Memory B cell (primary cell): ENCODE measurements at regions not wholly inside any gene's neighbourhood (a gene's known extent, or its start where the extent isn't known, plus 50 kb on each side); places are given as distances from the start of the nearest gene placed in this dataset.

ENCODE experiments used
- ATAC-seq: fragments of 150-1000 bp; cut with Tn5 transposase; 2 replicates; pipeline ENCODE4 v1.10.0; 2021; ENCODE audit warnings: low read depth, mild to moderate bottlenecking, moderate library complexity
- DNase-seq, 2 donors: peaks; one replicate each; pipeline ENCODE4 v3.0.0; 2022; ENCODE audit warnings: low spot score in 2 of 2
- H3K27ac Mint-ChIP-seq: one replicate; pipeline ENCODE4 v1.8.0; 2022; ENCODE audit warnings: mild to moderate bottlenecking, moderate library complexity, mixed read lengths
- H3K27me3 Mint-ChIP-seq: one replicate; pipeline ENCODE4 v1.8.0; 2022; ENCODE audit warnings: mixed read lengths
- H3K36me3 Mint-ChIP-seq: one replicate; pipeline ENCODE4 v1.8.0; 2022; ENCODE audit warnings: mild to moderate bottlenecking, mixed read lengths
- H3K4me1 Mint-ChIP-seq: one replicate; pipeline ENCODE4 v1.8.0; 2022; ENCODE audit warnings: mixed read lengths
- H3K4me3 Mint-ChIP-seq: one replicate; pipeline ENCODE4 v1.8.0; 2022; ENCODE audit warnings: mild to moderate bottlenecking, moderate library complexity, mixed read lengths
- H3K9me3 Mint-ChIP-seq: one replicate; pipeline ENCODE4 v1.8.0; 2022; ENCODE audit warnings: mixed read lengths

- ATAC-seq (no peak), DNase-seq (no peak)
- Mint-ChIP-seq H3K4me1 (peaks cover 4% of the 10 kb centered on the region), H3K4me3 (no peak overlapping the region), H3K27me3 (peaks cover 14% of the 10 kb centered on the region), H3K27ac (no peak overlapping the region), H3K36me3 (no peaks in the 10 kb centered on the region), H3K9me3 (no peaks in the 10 kb centered on the region)
Measured at GRCh38 chr5:179413711-179414458, 68.6 kb upstream of the ADAMTS2 start.

DNA sequence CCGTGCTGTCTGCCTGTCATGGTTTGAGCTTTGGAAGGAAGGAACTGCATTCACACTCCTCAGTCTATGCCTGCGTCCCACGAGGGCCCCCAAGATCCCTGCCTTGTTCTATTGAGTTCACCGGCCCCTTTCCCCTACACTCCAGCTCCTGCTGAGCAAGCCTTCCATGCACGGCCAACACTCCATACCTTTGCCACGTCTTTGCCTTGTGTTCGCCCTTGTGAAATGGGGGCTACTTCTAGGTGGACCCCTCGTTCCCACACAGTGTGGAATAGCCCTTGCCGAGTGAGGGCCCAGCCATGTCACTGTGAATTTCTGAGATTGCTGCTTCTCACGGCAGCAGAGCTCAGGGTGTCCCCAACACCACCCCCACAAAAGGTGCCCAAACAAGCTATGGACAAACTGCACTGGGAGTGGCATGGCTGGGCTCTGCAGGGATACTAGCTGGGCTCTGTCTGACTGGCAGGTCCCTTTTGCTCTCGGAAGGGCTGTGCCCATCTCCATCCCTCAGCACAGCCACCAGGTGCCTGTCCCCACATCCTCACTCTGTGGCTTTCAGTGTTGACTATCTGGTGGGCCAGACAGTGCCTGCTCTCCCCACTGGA is 67.9 kb upstream of the ADAMTS2 start:
- Mint-ChIP-seq H3K4me3 (no peak overlapping the region), H3K36me3 (no peaks in the 10 kb centered on the region), H3K27ac (no peak overlapping the region), H3K4me1 (peaks cover 4% of the 10 kb centered on the region), H3K27me3 (peaks cover 16% of the 10 kb centered on the region), H3K9me3 (no peaks in the 10 kb centered on the region)
- DNase-seq (no peak), ATAC-seq (no peak)

DNA sequence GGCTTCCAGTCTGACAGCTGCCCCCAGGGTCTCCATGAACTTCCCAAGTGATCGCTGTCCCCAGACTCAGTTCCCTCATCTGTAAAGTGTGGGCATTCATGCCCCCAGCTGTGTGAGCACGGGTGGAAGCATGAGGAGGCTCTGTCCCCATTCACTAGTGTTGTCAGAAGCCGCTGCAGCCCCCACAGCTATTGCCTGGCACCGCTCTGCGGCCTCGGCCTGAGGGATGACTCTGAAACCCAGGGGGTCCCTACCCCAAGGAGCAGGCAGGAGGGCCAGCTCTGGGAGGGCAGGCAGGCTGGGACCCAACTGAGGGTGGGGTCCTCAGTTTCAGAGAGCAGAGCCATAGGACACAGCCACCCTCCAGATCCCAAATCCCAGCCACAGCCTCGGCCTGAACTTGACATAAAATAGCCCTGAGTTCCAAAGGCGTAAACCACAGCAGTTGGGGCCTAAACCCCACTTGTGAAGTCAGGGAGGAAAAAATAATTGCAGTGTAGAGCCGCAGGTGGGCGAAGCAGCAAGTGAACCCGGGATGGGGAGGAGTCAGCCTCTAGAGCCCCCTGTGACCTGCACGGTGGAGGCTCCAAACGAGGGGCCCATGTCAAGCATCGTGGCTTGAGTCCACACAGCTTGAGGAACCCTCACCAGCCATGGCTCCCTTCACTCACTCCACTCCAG is 66.0 kb upstream of the ADAMTS2 start:
- DNase-seq (no peak), ATAC-seq (no peak)
- H3K4me1 Mint-ChIP-seq, result peaks cover 4% of the 10 kb centered on the region
- H3K36me3 Mint-ChIP-seq, result no peaks in the 10 kb centered on the region
- no peak overlapping the region for H3K4me3 Mint-ChIP-seq
- H3K27me3 Mint-ChIP-seq, result peaks cover 11% of the 10 kb centered on the region
- H3K9me3 Mint-ChIP-seq, result no peaks in the 10 kb centered on the region
- H3K27ac Mint-ChIP-seq, result no peak overlapping the region

DNA sequence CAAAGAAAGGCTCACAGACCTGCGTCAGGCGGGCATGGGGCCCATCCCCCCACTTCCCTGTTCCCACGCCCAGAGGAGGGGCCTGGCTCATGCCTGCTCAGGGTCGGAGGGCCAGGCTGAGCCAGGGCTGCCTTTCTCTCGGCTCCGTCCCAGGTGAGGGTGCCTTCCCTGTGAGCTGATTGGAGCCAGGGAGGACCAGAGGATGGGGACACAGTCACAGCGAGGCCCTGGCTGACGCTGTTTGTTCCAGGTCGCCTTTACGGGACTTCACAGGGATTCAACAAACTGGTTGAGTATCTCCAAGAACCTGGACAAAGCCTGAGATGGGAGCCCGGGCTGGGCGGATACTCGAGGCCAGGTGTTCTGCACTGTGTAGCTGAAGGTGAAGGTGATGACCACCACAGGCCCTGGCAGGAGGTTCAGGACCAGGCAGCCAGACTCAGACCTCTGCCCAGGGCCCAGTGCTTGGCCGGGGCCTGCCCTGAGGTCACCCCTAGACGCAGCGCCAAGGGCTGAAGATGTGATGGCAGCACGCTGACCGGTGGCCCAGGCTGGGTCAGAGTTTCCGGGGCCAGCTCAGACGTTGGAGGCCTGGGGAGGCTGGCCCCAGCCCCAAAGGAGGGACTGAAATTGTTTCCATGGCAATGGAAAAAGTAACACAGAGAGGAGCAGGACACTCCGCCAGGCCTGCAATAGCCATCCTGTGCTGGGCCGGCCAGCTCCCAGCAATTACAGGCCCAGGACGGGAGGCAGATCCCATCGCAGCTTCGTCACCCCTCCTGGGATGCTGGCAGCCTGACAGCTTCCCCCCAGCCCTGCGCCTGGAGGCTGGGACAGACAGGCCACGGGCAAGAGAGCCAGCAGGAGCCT is 65.3 kb upstream of the ADAMTS2 start:
- Mint-ChIP-seq H3K4me1 (peaks cover 4% of the 10 kb centered on the region), H3K27me3 (peaks cover 11% of the 10 kb centered on the region), H3K27ac (no peak overlapping the region), H3K4me3 (no peak overlapping the region), H3K36me3 (no peaks in the 10 kb centered on the region), H3K9me3 (no peaks in the 10 kb centered on the region)
- ATAC-seq, result no peak
- no peak for DNase-seq

DNA sequence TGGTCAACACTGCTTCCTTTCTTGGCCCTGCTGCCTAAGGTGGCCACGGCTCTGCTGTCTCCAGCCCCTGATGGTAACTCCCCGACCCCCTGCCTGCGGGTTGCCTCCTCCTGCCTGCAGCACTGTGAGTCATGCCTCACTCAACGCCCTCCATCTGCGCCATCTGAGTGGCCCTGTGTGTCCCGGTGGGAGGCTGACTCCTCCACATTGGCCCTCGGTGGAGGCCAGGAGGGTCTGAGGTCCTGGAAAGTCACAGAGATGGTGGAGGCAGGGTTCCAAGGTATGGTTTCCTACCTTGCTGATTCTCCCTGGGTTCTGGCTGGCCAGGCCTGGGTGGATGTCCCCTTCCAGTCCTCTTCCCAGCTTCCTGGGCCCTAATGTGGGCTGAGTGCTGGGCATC is 64.5 kb upstream of the ADAMTS2 start:
- H3K27me3 Mint-ChIP-seq, result peaks cover 11% of the 10 kb centered on the region
- H3K9me3 Mint-ChIP-seq, result no peaks in the 10 kb centered on the region
- no peak overlapping the region for H3K4me3 Mint-ChIP-seq
- no peak overlapping the region for H3K27ac Mint-ChIP-seq
- no peaks in the 10 kb centered on the region for H3K36me3 Mint-ChIP-seq
- ATAC-seq (no peak), DNase-seq (no peak)
- peaks cover 4% of the 10 kb centered on the region for H3K4me1 Mint-ChIP-seq

DNA sequence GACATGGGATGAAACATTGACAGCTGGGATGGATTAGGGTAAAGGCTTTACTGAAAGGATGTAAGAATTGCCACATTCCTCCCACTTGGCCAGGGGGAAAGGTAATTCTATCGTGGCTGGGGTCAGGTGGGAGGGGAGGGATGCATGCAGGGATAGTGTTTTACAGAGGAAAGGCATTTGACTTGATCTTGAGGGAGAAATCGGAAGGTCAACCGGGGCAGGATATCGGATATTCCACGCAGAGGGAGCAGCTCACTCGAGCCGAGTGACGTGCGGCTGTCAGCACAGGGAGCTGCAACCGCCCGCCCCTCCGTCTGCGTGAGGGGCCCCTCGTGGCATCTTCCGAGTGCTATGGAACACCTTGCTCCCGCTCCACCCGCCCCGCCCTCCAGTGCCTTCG is 63.4 kb upstream of the ADAMTS2 start:
- H3K9me3 Mint-ChIP-seq, result no peaks in the 10 kb centered on the region
- DNase-seq (no peak), ATAC-seq (no peak)
- no peaks in the 10 kb centered on the region for H3K36me3 Mint-ChIP-seq
- H3K27me3 Mint-ChIP-seq, result peaks cover 9% of the 10 kb centered on the region
- H3K4me1 Mint-ChIP-seq, result peaks cover 4% of the 10 kb centered on the region
- H3K27ac Mint-ChIP-seq, result no peak overlapping the region
- no peak overlapping the region for H3K4me3 Mint-ChIP-seq

DNA sequence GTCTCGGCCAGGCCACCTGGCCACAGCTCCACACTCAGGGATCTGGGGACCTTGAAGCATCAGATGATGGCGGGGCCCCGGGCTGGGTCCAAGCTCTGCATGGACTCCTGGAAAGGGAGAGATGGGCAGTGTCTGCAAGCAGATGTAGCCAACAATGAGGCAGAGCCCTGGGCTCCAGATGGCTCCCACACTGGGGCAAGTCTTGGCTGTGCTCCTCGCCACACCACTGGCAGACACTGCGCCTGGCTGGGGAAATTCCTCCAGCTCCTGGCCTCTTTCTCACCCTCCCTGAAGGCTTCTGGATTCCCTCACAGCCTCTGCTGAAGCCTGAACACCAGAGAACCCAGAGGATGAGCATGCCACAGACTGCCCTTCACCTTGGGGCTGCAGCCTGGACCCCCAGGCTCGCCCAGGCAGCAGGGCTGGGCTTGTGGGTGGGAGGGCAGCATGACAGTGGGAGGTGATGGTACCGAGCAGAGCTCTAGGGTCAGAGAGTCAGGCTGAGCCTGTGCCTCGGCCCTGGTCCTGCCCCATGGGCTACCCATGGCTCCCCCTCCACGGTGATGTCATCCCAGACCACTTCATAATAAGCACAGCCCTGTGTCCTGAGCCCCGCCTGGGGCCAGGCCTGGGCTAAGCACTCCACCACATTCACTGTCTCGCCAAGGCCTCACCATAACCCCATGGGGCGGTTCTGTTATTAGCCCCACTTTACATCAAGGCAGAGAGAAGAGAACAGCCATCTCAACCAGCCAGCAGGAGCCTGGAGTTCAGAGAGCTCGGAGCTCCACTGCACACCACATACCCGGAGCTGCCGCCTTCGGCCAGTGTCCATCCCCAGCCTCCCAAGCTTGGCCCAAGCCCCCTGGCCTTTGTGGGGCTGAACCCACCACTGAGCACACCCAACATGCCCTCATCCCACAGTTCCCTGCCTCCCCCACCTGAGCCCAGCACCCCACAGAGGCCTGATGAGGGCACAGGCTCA is 62.2 kb upstream of the ADAMTS2 start:
- ATAC-seq (no peak), DNase-seq (no peak)
- H3K27ac Mint-ChIP-seq, result no peak overlapping the region
- peaks cover 2% of the 10 kb centered on the region for H3K36me3 Mint-ChIP-seq
- H3K4me3 Mint-ChIP-seq, result no peak overlapping the region
- H3K9me3 Mint-ChIP-seq, result peaks cover 4% of the 10 kb centered on the region
- H3K4me1 Mint-ChIP-seq, result no peaks in the 10 kb centered on the region
- H3K27me3 Mint-ChIP-seq, result peaks cover 6% of the 10 kb centered on the region

GRCh38 chr5:179406031-179406961 is 61.0 kb upstream of the ADAMTS2 start:
- H3K36me3 Mint-ChIP-seq, result peaks cover 2% of the 10 kb centered on the region
- no peaks in the 10 kb centered on the region for H3K4me1 Mint-ChIP-seq
- no peak for ATAC-seq
- H3K27me3 Mint-ChIP-seq, result peaks cover 6% of the 10 kb centered on the region
- peaks cover 6% of the 10 kb centered on the region for H3K9me3 Mint-ChIP-seq
- H3K27ac Mint-ChIP-seq, result no peak overlapping the region
- H3K4me3 Mint-ChIP-seq, result no peak overlapping the region
- DNase-seq, result no peak

- Mint-ChIP-seq H3K27ac (no peak overlapping the region), H3K4me3 (no peak overlapping the region), H3K9me3 (peaks cover 9% of the 10 kb centered on the region), H3K4me1 (no peaks in the 10 kb centered on the region), H3K27me3 (peaks cover 6% of the 10 kb centered on the region), H3K36me3 (peaks cover 2% of the 10 kb centered on the region)
- DNase-seq (no peak), ATAC-seq (no peak)
Measured at GRCh38 chr5:179405426-179406030, 60.3 kb upstream of the ADAMTS2 start.

GRCh38 chr5:179405054-179405416 is 59.8 kb upstream of the ADAMTS2 start:
- H3K27me3 Mint-ChIP-seq, result peaks cover 6% of the 10 kb centered on the region
- no peak overlapping the region for H3K4me3 Mint-ChIP-seq
- no peak overlapping the region for H3K27ac Mint-ChIP-seq
- H3K36me3 Mint-ChIP-seq, result peaks cover 2% of the 10 kb centered on the region
- ATAC-seq, result no peak
- peaks cover 9% of the 10 kb centered on the region for H3K9me3 Mint-ChIP-seq
- no peak for DNase-seq
- no peaks in the 10 kb centered on the region for H3K4me1 Mint-ChIP-seq

GRCh38 chr5:179404321-179405053 is 59.2 kb upstream of the ADAMTS2 start:
- DNase-seq (no peak), ATAC-seq (no peak)
- Mint-ChIP-seq H3K36me3 (peaks cover 2% of the 10 kb centered on the region), H3K27ac (no peak overlapping the region), H3K4me1 (no peaks in the 10 kb centered on the region), H3K9me3 (peaks cover 13% of the 10 kb centered on the region), H3K27me3 (peaks cover 6% of the 10 kb centered on the region), H3K4me3 (no peak overlapping the region)
